OCI-LY3 (cell line): ENCODE measurements at regions not wholly inside any gene's neighbourhood (a gene's known extent, or its start where the extent isn't known, plus 50 kb on each side); places are given as distances from the start of the nearest gene placed in this dataset.

ENCODE experiments used
- H2AFZ ChIP-seq: fragments of 200-600, 300-600 bp; shearing (Covaris generic); 2 replicates; pipeline ENCODE4 v1.6.0; 2014; ENCODE audit warnings: antibody characterized with exemption, low read depth, low read length
- H3K27ac ChIP-seq: fragments of 200-600, 300-600 bp; sonication (generic); 2 replicates; pipeline ENCODE4 v1.5.1; 2014; ENCODE audit warnings: mild to moderate bottlenecking, low read length, moderate library complexity, mixed read lengths
- H3K27me3 ChIP-seq: fragments of 200-600, 300-600 bp; sonication (generic); 2 replicates; pipeline ENCODE4 v1.6.1; 2014; ENCODE audit warnings: low read depth, low read length, mixed read lengths
- H3K36me3 ChIP-seq: fragments of 200-600, 300-600 bp; sonication (generic); replicated peaks from 2 replicates; pipeline ENCODE3; 2014; ENCODE audit warnings: low read depth, low read length, mixed read lengths
- H3K4me1 ChIP-seq: fragments of 300-600, 200-600 bp; sonication (generic); 2 replicates; pipeline ENCODE4 v1.6.1; 2014; ENCODE audit warnings: low read length, mixed read lengths
- H3K4me2 ChIP-seq: fragments of 200-600, 300-600 bp; sonication (generic); 2 replicates; pipeline ENCODE4 v1.6.1; 2014; ENCODE audit warnings: low read length, mixed read lengths
- H3K4me3 ChIP-seq: fragments of 300-600, 200-600 bp; sonication (generic); 2 replicates; pipeline ENCODE4 v1.5.1; 2014; ENCODE audit warnings: antibody characterized with exemption, mild to moderate bottlenecking, low read length, moderate library complexity
- H3K79me2 ChIP-seq: fragments of 300-600, 200-600 bp; shearing (Covaris generic); 2 replicates; pipeline ENCODE4 v1.6.1; 2014; ENCODE audit warnings: mild to moderate bottlenecking, low read length, mixed read lengths
- H3K9ac ChIP-seq: fragments of 300-600, 200-600 bp; shearing (Covaris generic); 2 replicates; pipeline ENCODE4 v1.6.0; 2014; ENCODE audit warnings: mild to moderate bottlenecking, low read length, moderate library complexity
- H3K9me3 ChIP-seq: fragments of 200-600, 300-600 bp; shearing (Covaris generic); 2 replicates; pipeline ENCODE4 v1.6.1; 2014; ENCODE audit warnings: low read length, mixed read lengths; ENCODE audit not compliant: insufficient read depth
- H4K20me1 ChIP-seq: fragments of 200-600, 300-600 bp; sonication (generic); 2 replicates; pipeline ENCODE4 v1.6.1; 2016; ENCODE audit warnings: low read length, mixed read lengths; ENCODE audit not compliant: insufficient read depth
- CTCF ChIP-seq: fragments of 200-600, 300-600 bp; sonication (generic); IDR thresholded peaks from 2 replicates; pipeline ENCODE4 v1.5.1; 2014; ENCODE audit warnings: antibody characterized with exemption, low read length, low read depth
- EZH2phosphoT487 ChIP-seq: fragments of 200-600 bp; shearing (Covaris generic); IDR thresholded peaks from 2 replicates; pipeline ENCODE4 v1.6.1; 2018; ENCODE audit warnings: antibody characterized with exemption, mixed run types, low read depth

- H3K36me3 ChIP-seq, result no peaks in the 10 kb centered on the region
- H3K79me2 ChIP-seq, result no peaks in the 10 kb centered on the region
- H3K27ac ChIP-seq, result no peak overlapping the region
- no peak overlapping the region for H3K4me3 ChIP-seq
- no peaks in the 10 kb centered on the region for H3K9me3 ChIP-seq
- no peaks in the 10 kb centered on the region for H3K4me1 ChIP-seq
- TF ChIP-seq EZH2phosphoT487, result no peak
- TF ChIP-seq CTCF, result no peak
- H3K27me3 ChIP-seq, result no peaks in the 10 kb centered on the region
- H3K4me2 ChIP-seq, result no peak overlapping the region
- H2AFZ ChIP-seq, result no peak overlapping the region
- no peak overlapping the region for H3K9ac ChIP-seq
- no peaks in the 10 kb centered on the region for H4K20me1 ChIP-seq
Measured at GRCh38 chr20:7505835-7506221, 434.4 kb downstream of the HAO1 start.

- H3K27ac ChIP-seq, result no peak overlapping the region
- no peak overlapping the region for H3K4me2 ChIP-seq
- H3K4me1 ChIP-seq, result no peaks in the 10 kb centered on the region
- TF ChIP-seq CTCF (no peak), EZH2phosphoT487 (no peak)
- no peak overlapping the region for H3K9ac ChIP-seq
- H3K36me3 ChIP-seq, result no peaks in the 10 kb centered on the region
- no peaks in the 10 kb centered on the region for H3K9me3 ChIP-seq
- no peaks in the 10 kb centered on the region for H3K27me3 ChIP-seq
- no peaks in the 10 kb centered on the region for H3K79me2 ChIP-seq
- no peaks in the 10 kb centered on the region for H4K20me1 ChIP-seq
- no peak overlapping the region for H3K4me3 ChIP-seq
- H2AFZ ChIP-seq, result no peak overlapping the region
Measured at GRCh38 chr20:7516621-7517111, 423.6 kb downstream of the HAO1 start.

GRCh38 chr20:7520361-7520760 is 419.9 kb downstream of the HAO1 start:
- Histone ChIP-seq H2AFZ (no peak overlapping the region), H3K4me2 (no peak overlapping the region), H4K20me1 (no peaks in the 10 kb centered on the region), H3K79me2 (no peaks in the 10 kb centered on the region), H3K27ac (no peak overlapping the region), H3K9me3 (no peaks in the 10 kb centered on the region), H3K36me3 (no peaks in the 10 kb centered on the region), H3K27me3 (no peaks in the 10 kb centered on the region), H3K4me3 (no peak overlapping the region), H3K4me1 (no peaks in the 10 kb centered on the region), H3K9ac (no peak overlapping the region)
- TF ChIP-seq CTCF (no peak), EZH2phosphoT487 (no peak)

GRCh38 chr20:7523288-7523687 is 417.0 kb downstream of the HAO1 start:
- H3K27ac ChIP-seq, result no peak overlapping the region
- no peak overlapping the region for H3K4me3 ChIP-seq
- no peak overlapping the region for H3K9ac ChIP-seq
- no peaks in the 10 kb centered on the region for H3K27me3 ChIP-seq
- H4K20me1 ChIP-seq, result no peaks in the 10 kb centered on the region
- no peak overlapping the region for H3K4me2 ChIP-seq
- no peaks in the 10 kb centered on the region for H3K36me3 ChIP-seq
- TF ChIP-seq EZH2phosphoT487 (no peak), CTCF (no peak)
- H3K4me1 ChIP-seq, result no peaks in the 10 kb centered on the region
- H2AFZ ChIP-seq, result no peak overlapping the region
- no peaks in the 10 kb centered on the region for H3K9me3 ChIP-seq
- no peaks in the 10 kb centered on the region for H3K79me2 ChIP-seq
